ENCODE measurements at regions not wholly inside any gene's neighbourhood (a gene's known extent, or its start where the extent isn't known, plus 50 kb on each side); places are given as distances from the start of the nearest gene placed in this dataset.

DNA sequence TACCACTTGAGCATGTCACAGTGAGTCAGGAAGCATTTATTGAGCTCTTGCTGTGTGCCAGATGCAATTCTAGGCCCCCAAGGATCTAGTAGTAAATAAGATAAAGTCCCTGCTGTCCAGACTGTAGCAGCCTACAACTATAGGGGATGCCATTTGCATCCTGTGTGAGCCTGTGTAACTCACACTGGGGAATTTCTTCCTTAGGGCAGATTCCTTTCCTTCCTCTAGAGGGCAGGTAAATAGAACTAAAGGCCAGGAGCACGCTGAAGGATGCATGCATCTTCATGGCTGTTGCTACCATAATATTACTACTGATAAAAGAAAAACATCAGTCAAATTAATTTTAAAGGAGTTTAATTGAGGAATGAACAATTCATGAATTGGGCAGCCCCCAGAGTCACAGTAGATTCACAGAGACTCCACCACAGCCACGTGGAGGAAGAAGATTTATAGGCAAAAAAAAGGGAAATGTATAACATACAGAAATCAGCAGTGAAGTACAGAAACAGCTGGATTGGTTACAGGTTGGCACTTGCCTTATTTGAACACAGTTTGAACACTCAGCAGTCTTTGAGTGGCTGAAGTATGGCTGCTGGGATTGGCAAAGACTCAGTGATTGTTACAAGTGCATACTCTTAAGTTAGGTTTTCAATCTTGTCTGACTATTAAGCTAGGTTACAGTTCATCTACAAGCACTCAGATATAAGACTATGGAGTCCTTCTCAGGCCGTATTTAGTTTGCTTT lies 98.9 kb downstream of the ACTL7B start:
- H3K4me3 ChIP-seq (ENCODE audit: low read depth, low read length), result no peak overlapping the region
- DNase-seq (ENCODE audit: low read depth), result no peak
- TF ChIP-seq CTCF (IDR thresholded peaks at IDR 0.05; ENCODE audit: insufficient read depth, low read depth, low read length, missing control alignments), result no peak

DNA sequence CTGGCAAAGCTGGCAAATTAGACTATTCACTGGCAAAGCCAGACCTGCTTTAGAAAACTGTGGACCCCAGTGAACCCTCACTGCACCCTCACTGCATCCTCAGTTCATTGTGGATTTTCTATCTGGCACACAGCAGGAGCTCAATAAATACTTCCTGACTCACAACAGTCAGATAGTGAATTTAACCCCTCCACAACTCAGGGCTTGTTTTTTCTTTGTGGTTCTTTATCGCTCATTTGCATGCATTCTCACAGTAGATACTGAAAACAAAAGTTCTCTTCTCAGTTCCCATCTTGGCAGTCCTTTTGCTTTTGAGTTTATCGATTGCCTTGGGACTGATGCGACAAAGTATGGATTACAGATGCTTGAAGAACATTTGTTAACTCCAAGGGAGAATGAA lies 99.8 kb downstream of the ACTL7B start:
- no peak for TF ChIP-seq CTCF (IDR thresholded peaks at IDR 0.05; ENCODE audit: insufficient read depth, low read depth, low read length, missing control alignments)
- DNase-seq (ENCODE audit: low read depth), result peak; percentile 50
- H3K4me3 ChIP-seq (ENCODE audit: low read depth, low read length), result no peak overlapping the region

- H3K4me3 ChIP-seq (ENCODE audit: low read depth, low read length), result no peak overlapping the region
- TF ChIP-seq CTCF (IDR thresholded peaks at IDR 0.05; ENCODE audit: insufficient read depth, low read depth, low read length, missing control alignments), result no peak
- DNase-seq (ENCODE audit: low read depth), result no peak
These were observed 104.4 kb downstream of the ACTL7B start for GRCh38 chr9:108751369-108751768.

GRCh38 chr9:108750661-108751215 lies 105.0 kb downstream of the ACTL7B start:
- H3K4me3 ChIP-seq (ENCODE audit: low read depth, low read length), result no peak overlapping the region
- DNase-seq (ENCODE audit: low read depth), result no peak
- TF ChIP-seq CTCF (IDR thresholded peaks at IDR 0.05; ENCODE audit: insufficient read depth, low read depth, low read length, missing control alignments), result no peak

GRCh38 chr9:108748776-108749175 lies 107.0 kb downstream of the ACTL7B start:
- no peak for TF ChIP-seq CTCF (IDR thresholded peaks at IDR 0.05; ENCODE audit: insufficient read depth, low read depth, low read length, missing control alignments)
- no peak overlapping the region for H3K4me3 ChIP-seq (ENCODE audit: low read depth, low read length)
- DNase-seq (ENCODE audit: low read depth), result no peak

- TF ChIP-seq CTCF (IDR thresholded peaks at IDR 0.05; ENCODE audit: insufficient read depth, low read depth, low read length, missing control alignments), result no peak
- DNase-seq (ENCODE audit: low read depth), result no peak
- H3K4me3 ChIP-seq (ENCODE audit: low read depth, low read length), result no peak overlapping the region
These were observed 108.9 kb downstream of the ACTL7B start for GRCh38 chr9:108746864-108747263.

GRCh38 chr9:108746001-108746400 lies 109.8 kb downstream of the ACTL7B start:
- no peak for TF ChIP-seq CTCF (IDR thresholded peaks at IDR 0.05; ENCODE audit: insufficient read depth, low read depth, low read length, missing control alignments)
- no peak overlapping the region for H3K4me3 ChIP-seq (ENCODE audit: low read depth, low read length)
- no peak for DNase-seq (ENCODE audit: low read depth)
